ENCODE measurements at regions not wholly inside any gene's neighbourhood (a gene's known extent, or its start where the extent isn't known, plus 50 kb on each side); places are given as distances from the start of the nearest gene placed in this dataset.

GRCh38 chr12:85681333-85681732, 154.9 kb downstream of the RASSF9 start:
- DNase-seq (ENCODE audit: low spot score), result no peak

DNA sequence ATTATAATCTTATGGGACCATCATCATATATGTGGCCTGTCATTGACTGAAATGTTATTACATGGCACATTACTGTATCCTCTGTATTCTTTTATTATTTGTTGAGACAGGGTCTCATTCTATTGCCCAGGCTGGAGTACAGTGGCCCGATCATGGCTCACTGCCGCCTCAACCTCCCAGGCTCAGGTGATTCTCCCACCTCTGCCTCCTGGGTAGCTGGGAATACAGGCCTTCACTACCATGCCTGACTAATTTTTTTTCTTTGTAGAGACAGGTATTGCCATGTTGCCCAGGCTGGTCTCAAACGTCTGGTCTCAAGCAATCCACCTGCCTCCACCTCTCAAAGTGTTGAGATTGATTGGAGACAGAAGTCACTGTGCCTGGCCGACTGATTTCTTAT, 153.2 kb downstream of the RASSF9 start:
- DNase-seq (ENCODE audit: low spot score), result no peak

DNA sequence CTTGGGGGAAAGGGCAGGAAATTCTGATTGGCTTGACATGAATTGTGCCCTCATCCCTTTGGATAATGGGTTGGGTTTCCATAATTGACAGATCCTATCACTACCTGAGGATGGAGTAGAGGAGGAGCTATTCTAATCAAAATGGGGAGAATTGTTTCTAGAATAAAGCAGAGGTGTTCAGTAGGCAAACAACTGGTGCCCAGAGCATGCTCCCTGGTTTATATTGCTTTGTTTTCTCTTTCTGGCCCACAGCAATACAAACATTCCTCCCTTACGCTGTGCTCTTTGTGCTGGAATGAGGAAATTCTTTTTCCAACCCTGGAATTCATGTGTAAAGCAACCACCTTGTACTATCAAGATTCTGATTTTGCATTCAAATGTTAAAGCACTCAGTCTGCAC, 147.4 kb downstream of the RASSF9 start:
- DNase-seq (ENCODE audit: low spot score), result no peak

- no peak for DNase-seq (ENCODE audit: low spot score)
Measured at GRCh38 chr12:85690146-85690545, 146.1 kb downstream of the RASSF9 start.

- no peak for DNase-seq (ENCODE audit: low spot score)
Measured at GRCh38 chr12:85693093-85693665, 143.0 kb downstream of the RASSF9 start.

DNA sequence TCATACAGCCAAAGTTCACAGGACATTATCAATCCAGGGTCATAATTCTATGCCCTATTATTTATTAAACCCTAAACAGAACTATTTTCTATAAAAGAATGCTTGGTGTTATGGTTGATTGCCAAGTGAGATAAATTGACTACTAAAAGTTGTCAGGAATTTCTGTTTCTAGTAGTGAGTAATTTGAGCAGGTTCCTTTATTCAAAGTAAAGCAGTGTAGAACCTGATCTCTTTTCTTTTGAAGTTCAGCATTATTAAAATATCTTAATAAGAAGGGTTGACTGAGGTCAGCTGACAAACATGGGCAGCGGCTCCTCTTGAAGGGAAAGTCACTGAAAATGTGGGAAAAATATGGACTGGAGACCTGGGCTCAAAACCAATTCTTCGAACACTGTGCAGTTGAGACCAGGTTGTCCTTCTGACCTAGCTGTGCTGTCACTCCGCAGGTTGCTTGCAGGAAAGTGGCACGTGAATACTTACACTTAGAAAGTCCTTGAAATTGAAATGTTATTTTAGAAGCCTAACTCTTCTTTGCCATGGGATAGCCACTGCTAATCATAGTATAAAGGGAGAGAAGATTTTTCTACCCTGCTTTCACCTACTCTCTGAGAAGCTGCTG, 141.0 kb downstream of the RASSF9 start:
- no peak for DNase-seq (ENCODE audit: low spot score)

DNA sequence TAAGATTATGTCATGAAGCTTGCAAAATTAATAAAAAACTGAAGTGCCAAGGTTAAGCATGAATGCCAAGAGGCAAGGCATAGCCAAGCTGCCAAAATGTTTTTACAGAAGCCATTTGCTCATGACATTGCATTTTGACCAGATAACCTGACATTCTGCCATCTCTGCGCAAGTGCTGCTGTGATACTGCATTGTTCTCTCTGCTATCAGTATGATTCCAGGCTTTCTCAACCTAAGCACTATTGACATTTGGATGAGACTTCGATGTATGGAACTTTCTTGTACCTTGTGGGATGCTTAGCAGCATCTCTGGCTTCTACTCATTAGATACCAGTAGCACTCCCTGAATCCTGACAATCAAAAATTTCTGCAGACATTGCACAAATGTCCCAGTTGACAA, 139.2 kb downstream of the RASSF9 start:
- no peak for DNase-seq (ENCODE audit: low spot score)

- no peak for DNase-seq (ENCODE audit: low spot score)
Measured at GRCh38 chr12:85698937-85699336, 137.3 kb downstream of the RASSF9 start.

DNA sequence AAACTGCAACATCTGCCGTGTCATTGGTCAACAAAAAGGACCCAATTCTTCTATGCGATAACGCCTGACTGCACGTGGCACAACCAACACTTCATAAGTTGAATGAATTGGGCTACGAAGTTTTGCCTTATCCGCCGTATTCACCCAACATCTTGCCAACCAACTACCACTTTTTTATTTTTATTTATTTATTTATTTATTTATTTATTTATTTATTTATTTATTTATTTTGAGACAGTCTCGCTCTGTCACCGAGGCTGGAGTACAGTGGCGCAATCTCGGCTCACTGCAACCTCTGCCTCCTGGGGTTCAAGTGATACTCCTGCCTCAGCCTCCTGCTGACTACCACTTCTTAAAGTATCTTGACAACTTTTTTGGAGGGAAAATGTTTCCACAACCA, 127.4 kb downstream of the RASSF9 start:
- DNase-seq (ENCODE audit: low spot score), result no peak

- no peak for DNase-seq (ENCODE audit: low spot score)
Measured at GRCh38 chr12:85711735-85712390, 124.3 kb downstream of the RASSF9 start.

- DNase-seq (ENCODE audit: low spot score), result no peak
Measured at GRCh38 chr12:85713373-85713772, 122.8 kb downstream of the RASSF9 start.

GRCh38 chr12:85714425-85714824, 121.8 kb downstream of the RASSF9 start:
- no peak for DNase-seq (ENCODE audit: low spot score)

- DNase-seq (ENCODE audit: low spot score), result no peak
Measured at GRCh38 chr12:85720308-85721033, 115.7 kb downstream of the RASSF9 start.

DNA sequence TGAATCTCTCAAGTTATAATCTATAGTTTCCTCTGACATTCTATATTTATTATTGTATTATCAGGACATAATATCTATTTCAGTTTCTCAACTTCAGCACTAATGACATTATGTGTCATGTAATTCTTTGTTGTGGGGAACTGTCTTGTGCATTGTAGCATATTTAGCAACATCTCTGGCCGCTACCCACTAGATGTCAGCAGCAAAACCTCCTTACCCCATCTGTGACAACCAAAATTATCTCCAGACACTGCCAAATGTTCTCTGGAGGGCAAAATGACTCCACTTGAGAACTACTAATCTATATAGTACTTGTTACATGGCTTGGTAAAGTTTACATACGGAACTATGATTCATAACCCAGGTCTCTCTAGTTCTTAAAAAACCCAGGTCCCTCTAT, 110.2 kb downstream of the RASSF9 start:
- no peak for DNase-seq (ENCODE audit: low spot score)

DNA sequence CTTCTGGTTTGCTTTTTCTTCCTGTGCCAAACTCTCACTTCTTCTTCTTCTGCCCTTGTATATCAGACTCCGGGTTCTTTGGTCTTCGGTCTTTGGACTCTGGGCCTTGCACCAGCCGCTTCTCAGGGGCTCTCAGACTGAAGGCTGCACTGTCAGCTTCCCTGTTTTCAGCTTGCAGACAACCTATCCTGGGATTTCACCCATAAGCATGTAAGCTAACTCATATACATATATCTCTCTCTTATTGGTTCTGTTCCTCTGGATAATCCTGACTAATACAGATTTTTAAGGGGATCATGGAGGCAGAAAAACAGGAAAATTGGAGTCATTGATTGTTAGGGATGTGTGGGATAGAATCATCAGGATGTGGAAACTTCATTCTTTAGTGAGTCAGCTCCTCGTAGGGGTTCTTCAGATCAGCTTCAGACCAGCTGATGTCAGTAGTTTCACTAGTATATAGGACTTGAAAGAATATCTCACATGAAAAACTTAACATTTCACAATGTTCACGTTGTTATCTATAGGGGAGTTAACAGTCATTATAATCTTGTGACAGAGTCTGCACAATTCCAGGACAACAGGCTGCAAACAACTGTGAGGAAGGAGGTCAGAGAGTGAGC, 102.9 kb downstream of the RASSF9 start:
- DNase-seq (ENCODE audit: low spot score), result no peak

DNA sequence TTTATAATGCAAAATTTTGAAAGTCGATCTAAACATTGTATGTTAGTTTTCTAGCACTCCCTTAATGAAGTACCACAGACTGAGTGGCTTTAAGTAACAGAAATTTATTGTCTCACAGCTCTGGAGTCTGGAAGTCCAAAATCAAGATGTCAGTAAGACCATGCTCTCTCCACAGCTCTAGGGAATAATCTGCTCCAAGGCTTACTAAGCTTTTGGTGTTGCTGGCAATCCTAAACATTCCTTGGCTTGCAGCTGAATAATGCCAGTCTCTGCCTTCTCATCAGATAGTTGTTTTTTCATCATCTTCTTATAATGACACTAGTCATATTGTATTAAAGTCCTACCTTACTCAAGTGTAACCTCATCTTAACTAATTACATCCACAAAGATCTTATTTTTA, 102.2 kb downstream of the RASSF9 start:
- DNase-seq (ENCODE audit: low spot score), result no peak

DNA sequence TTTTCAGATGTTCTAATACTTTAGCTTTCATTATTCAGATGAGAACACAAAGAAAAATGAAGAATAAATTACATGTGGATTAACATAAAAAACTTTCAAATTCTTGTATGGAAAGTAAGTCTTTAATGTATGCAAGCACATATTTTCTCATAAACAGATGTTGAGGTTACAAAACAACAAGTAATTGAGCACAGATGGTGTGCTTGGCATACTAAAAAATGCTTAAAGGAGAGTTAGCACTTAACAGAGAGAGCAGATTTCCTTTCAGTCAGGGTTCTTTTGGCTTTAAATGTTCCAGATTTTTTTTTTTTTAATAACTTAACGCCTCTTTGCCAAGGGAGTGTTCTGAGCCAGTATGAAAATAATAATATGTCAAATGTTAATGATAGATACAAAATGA, 96.0 kb downstream of the RASSF9 start:
- DNase-seq (ENCODE audit: low spot score), result no peak

GRCh38 chr12:85741046-85741445, 95.2 kb downstream of the RASSF9 start:
- DNase-seq (ENCODE audit: low spot score), result no peak

- no peak for DNase-seq (ENCODE audit: low spot score)
Measured at GRCh38 chr12:85747941-85748495, 88.2 kb downstream of the RASSF9 start.

Measured in CD4-positive, alpha-beta T cell treated with Interleukin-2 at 100 ng/mL for 4 hours (primary cell).